Tibial nerve (tissue), 3 donors: ENCODE measurements at regions not wholly inside any gene's neighbourhood (a gene's known extent, or its start where the extent isn't known, plus 50 kb on each side); places are given as distances from the start of the nearest gene placed in this dataset.

Experiments used
- CTCF ChIP-seq, 5 experiments: fragments of 200-600 bp in 3 of 5; fragments of 450-650 bp in 2 of 5; sonication (generic) in 3 of 5; IDR thresholded peaks; one replicate each; pipeline ENCODE4 v1.5.1; 2016 to 2019; ENCODE audit warnings: antibody characterized with exemption in 5 of 5, mild to moderate bottlenecking in 3 of 5, moderate library complexity in 2 of 5
- POLR2A ChIP-seq, 2 donors: fragments of 450-650 bp; IDR thresholded peaks; one replicate each; pipeline ENCODE4 v1.6.1; 2017; ENCODE audit warnings: antibody characterized with exemption in 2 of 2, mild to moderate bottlenecking in 2 of 2, moderate library complexity in 2 of 2

DNA sequence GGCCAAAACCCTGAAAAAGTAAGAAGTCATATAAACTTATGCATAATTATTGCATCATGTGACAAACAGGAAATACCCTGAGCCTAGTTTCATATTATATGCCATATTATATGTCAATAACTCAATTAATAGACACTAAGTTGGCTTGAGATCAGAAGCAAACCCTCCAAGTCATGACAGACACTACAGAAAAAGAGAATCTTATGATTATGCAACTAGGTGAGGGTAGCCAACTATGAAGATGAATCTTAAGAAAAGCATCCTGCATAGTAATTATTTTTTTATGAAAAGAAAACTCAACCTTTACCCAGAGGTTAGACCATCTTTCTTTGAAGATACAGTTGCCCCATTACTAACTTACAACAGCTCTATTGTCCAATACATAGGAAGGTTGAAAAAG is 192.4 kb upstream of the VEPH1 start:
- TF ChIP-seq CTCF (IDR thresholded peaks at IDR 0.05), result no peak
- TF ChIP-seq POLR2A (IDR thresholded peaks at IDR 0.05), result no peak
